Liver (tissue), 8 donors: ENCODE measurements at regions not wholly inside any gene's neighbourhood (a gene's known extent, or its start where the extent isn't known, plus 50 kb on each side); places are given as distances from the start of the nearest gene placed in this dataset.

ENCODE experiments used
- DNase-seq: peaks from one replicate; pipeline ENCODE4 v3.0.0-alpha.2; 2017; ENCODE audit warnings: low spot score
- H3K27ac ChIP-seq, 2 donors: one replicate each; pipeline ENCODE4 v1.7.0; 2013; ENCODE audit warnings: inconsistent platforms in 2 of 2, low read length in 2 of 2, control low read depth in 1 of 2, low read depth in 1 of 2, mild to moderate bottlenecking in 1 of 2
- H3K27me3 ChIP-seq, 4 donors: one replicate each; pipeline versions ENCODE4 v1.6.1 to v1.7.0; 2013; ENCODE audit warnings: low read length in 3 of 4, inconsistent platforms in 1 of 4, mild to moderate bottlenecking in 1 of 4, moderate library complexity in 1 of 4; ENCODE audit not compliant: control insufficient read depth in 4 of 4, insufficient read depth in 4 of 4
- H3K36me3 ChIP-seq, 4 donors: one replicate each; pipeline versions ENCODE4 v1.6.1 to v1.7.0; 2013; ENCODE audit warnings: low read length in 3 of 4, mild to moderate bottlenecking in 3 of 4, low read depth in 1 of 4, moderate library complexity in 1 of 4; ENCODE audit not compliant: control insufficient read depth in 4 of 4, insufficient read depth in 3 of 4
- H3K4me1 ChIP-seq, 4 donors: one replicate each; pipeline versions ENCODE4 v1.6.1 to v1.7.0; 2013; ENCODE audit warnings: low read length in 3 of 4, mild to moderate bottlenecking in 3 of 4, moderate library complexity in 1 of 4; ENCODE audit not compliant: control insufficient read depth in 4 of 4, insufficient read depth in 4 of 4
- H3K4me3 ChIP-seq, 3 donors: one replicate each; pipeline versions ENCODE4 v1.6.1 to v1.7.0; 2013; ENCODE audit warnings: low read length in 3 of 3, control low read depth in 1 of 3, low read depth in 1 of 3, mild to moderate bottlenecking in 1 of 3
- H3K9ac ChIP-seq, 2 donors: one replicate each; pipeline ENCODE4 v1.7.0; 2013; ENCODE audit warnings: low read length in 2 of 2, mild to moderate bottlenecking in 2 of 2, moderate library complexity in 2 of 2, control low read depth in 1 of 2, low read depth in 1 of 2
- H3K9me3 ChIP-seq, 4 donors: one replicate each; pipeline versions ENCODE4 v1.6.1 to v1.7.0; 2013; ENCODE audit warnings: low read length in 3 of 4; ENCODE audit not compliant: control insufficient read depth in 4 of 4
- ATF3 ChIP-seq: IDR thresholded peaks from 2 replicates; pipeline ENCODE4 v1.6.1; 2016; ENCODE audit warnings: antibody characterized with exemption
- CTCF ChIP-seq: fragments of 150-350 bp; IDR thresholded peaks from 2 replicates; pipeline ENCODE4 v1.5.1; 2017; ENCODE audit warnings: improper control_type of control experiment, low read depth, low read length; ENCODE audit not compliant: missing input control
- EGR1 ChIP-seq, 2 donors: IDR thresholded peaks; 2 replicates each; pipeline ENCODE4 v1.6.1; 2016 to 2018; ENCODE audit warnings: antibody characterized with exemption in 2 of 2, low read depth in 2 of 2
- FOXA1 ChIP-seq: IDR thresholded peaks from 2 replicates; pipeline ENCODE4 v1.6.1; 2016; ENCODE audit warnings: antibody characterized with exemption
- FOXA2 ChIP-seq: IDR thresholded peaks from 2 replicates; pipeline ENCODE4 v1.6.1; 2016; ENCODE audit warnings: antibody characterized with exemption
- GABPA ChIP-seq, 2 donors: IDR thresholded peaks in 1 of 2; conservative IDR thresholded peaks in 1 of 2; 2 replicates each; pipeline ENCODE4 v1.6.1; 2016; ENCODE audit warnings: antibody characterized with exemption in 2 of 2, mild to moderate bottlenecking in 1 of 2, moderate library complexity in 1 of 2
- HNF4A ChIP-seq, 2 donors: conservative IDR thresholded peaks; 2 replicates each; pipeline ENCODE4 v1.6.1; 2016; ENCODE audit warnings: antibody characterized with exemption in 2 of 2, mild to moderate bottlenecking in 2 of 2
- HNF4G ChIP-seq: IDR thresholded peaks from 2 replicates; pipeline ENCODE4 v1.6.1; 2016; ENCODE audit warnings: antibody characterized with exemption
- JUND ChIP-seq, 2 donors: IDR thresholded peaks; 2 replicates each; pipeline ENCODE4 v1.6.1; 2016; ENCODE audit warnings: antibody characterized with exemption in 2 of 2
- NR2F2 ChIP-seq: IDR thresholded peaks from 2 replicates; pipeline ENCODE4 v1.6.1; 2016; ENCODE audit warnings: antibody characterized with exemption
- RAD21 ChIP-seq, 2 donors: IDR thresholded peaks; 2 replicates each; pipeline ENCODE4 v1.6.1; 2016; ENCODE audit warnings: antibody characterized with exemption in 2 of 2, mild to moderate bottlenecking in 2 of 2
- RXRA ChIP-seq, 2 donors: IDR thresholded peaks; 2 replicates each; pipeline ENCODE4 v1.6.1; 2017 to 2018; ENCODE audit warnings: antibody characterized with exemption in 2 of 2, mild to moderate bottlenecking in 1 of 2
- SP1 ChIP-seq: IDR thresholded peaks from 2 replicates; pipeline ENCODE4 v1.6.1; 2018; ENCODE audit warnings: antibody characterized with exemption, mild to moderate bottlenecking
- TAF1 ChIP-seq: conservative IDR thresholded peaks from 2 replicates; pipeline ENCODE4 v1.6.1; 2016; ENCODE audit warnings: antibody characterized with exemption, mild to moderate bottlenecking
- YY1 ChIP-seq: IDR thresholded peaks from 2 replicates; pipeline ENCODE4 v1.6.1; 2016; ENCODE audit warnings: antibody characterized with exemption, mild to moderate bottlenecking
- WGBS: extraction: QIAGEN DNeasy Blood & Tissue Kit; methylation state at CpG from one replicate; pipeline ENCODE4 v1.1.7; 2013; 5-methylcytosine and 5-hydroxymethylcytosine counted together
- TF ChIP-seq, protein P1 (sequence below): IDR thresholded peaks from 2 replicates; pipeline ENCODE4 v1.6.1; 2016; ENCODE audit warnings: antibody characterized with exemption
- TF ChIP-seq, protein P2 (sequence below): IDR thresholded peaks from 2 replicates; pipeline ENCODE4 v1.6.1; 2016; ENCODE audit warnings: antibody characterized with exemption
- TF ChIP-seq, protein P3 (sequence below): IDR thresholded peaks from 2 replicates; pipeline ENCODE4 v1.6.1; 2016; ENCODE audit warnings: antibody characterized with exemption, mild to moderate bottlenecking
- donor health status: healthy.
- donor health status: healthy.
- donor health status: healthy.
- donor health status: healthy.
- donor health status: healthy.

DNA sequence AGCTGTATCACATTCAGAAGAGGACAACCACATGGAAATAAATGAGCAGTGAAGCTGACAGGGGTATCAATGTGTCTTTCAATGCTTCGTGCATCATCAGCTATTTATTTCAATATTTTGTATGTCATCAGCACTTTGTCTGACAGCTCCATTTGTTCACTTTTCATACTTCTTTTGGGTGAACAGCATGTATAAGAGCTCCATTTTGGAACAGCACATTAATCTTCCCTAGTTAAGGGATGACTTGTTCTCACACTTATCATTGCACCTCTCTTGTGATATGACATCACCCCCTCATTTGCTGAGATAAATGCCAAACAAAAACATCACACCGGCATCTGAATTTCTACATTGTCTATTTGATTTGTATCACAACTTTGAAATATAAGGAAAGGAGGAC, 190.6 kb upstream of the SAMSN1 start:
- no peaks in the 10 kb centered on the region for H3K27me3 ChIP-seq
- no peak overlapping the region for H3K4me3 ChIP-seq
- DNase-seq = no peak
- WGBS = 89% methylated on average over 2 of the region's 2 CpGs
- no peak overlapping the region for H3K27ac ChIP-seq
- no peak overlapping the region for H3K9ac ChIP-seq
- TF ChIP-seq FOXA1 (no peak), NR2F2 (no peak), FOXA2 (no peak), RAD21 (IDR thresholded peaks at IDR 0.05) (no peak), SP1 (no peak), JUND (IDR thresholded peaks at IDR 0.05) (no peak)
- H3K9me3 ChIP-seq = no peaks in the 10 kb centered on the region
- H3K4me1 ChIP-seq = no peaks in the 10 kb centered on the region
- no peaks in the 10 kb centered on the region for H3K36me3 ChIP-seq

GRCh38 chr21:14736162-14736561, 190.0 kb upstream of the SAMSN1 start:
- no peak overlapping the region for H3K27ac ChIP-seq
- H3K4me1 ChIP-seq = no peaks in the 10 kb centered on the region
- DNase-seq = no peak
- 80% methylated on average over 2 of the region's 2 CpGs for WGBS
- no peaks in the 10 kb centered on the region for H3K27me3 ChIP-seq
- no peaks in the 10 kb centered on the region for H3K36me3 ChIP-seq
- H3K4me3 ChIP-seq = no peak overlapping the region
- H3K9me3 ChIP-seq = no peaks in the 10 kb centered on the region
- H3K9ac ChIP-seq = no peak overlapping the region
- no peak for TF ChIP-seq YY1
- TF ChIP-seq FOXA2 = no peak
- no peak for TF ChIP-seq FOXA1
- no peak for TF ChIP-seq RAD21 (IDR thresholded peaks at IDR 0.05)
- no peak for TF ChIP-seq EGR1 (IDR thresholded peaks at IDR 0.05; ENCODE audit: low read depth in 2 of 2)
- no peak for TF ChIP-seq JUND (IDR thresholded peaks at IDR 0.05)
- no peak for TF ChIP-seq NR2F2
- no peak for TF ChIP-seq ATF3
- TF ChIP-seq CTCF = no peak
- TF ChIP-seq, protein P1, sequence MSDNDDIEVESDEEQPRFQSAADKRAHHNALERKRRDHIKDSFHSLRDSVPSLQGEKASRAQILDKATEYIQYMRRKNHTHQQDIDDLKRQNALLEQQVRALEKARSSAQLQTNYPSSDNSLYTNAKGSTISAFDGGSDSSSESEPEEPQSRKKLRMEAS = no peak
- TF ChIP-seq, protein P2, sequence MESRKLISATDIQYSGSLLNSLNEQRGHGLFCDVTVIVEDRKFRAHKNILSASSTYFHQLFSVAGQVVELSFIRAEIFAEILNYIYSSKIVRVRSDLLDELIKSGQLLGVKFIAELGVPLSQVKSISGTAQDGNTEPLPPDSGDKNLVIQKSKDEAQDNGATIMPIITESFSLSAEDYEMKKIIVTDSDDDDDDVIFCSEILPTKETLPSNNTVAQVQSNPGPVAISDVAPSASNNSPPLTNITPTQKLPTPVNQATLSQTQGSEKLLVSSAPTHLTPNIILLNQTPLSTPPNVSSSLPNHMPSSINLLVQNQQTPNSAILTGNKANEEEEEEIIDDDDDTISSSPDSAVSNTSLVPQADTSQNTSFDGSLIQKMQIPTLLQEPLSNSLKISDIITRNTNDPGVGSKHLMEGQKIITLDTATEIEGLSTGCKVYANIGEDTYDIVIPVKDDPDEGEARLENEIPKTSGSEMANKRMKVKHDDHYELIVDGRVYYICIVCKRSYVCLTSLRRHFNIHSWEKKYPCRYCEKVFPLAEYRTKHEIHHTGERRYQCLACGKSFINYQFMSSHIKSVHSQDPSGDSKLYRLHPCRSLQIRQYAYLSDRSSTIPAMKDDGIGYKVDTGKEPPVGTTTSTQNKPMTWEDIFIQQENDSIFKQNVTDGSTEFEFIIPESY = no peak
- no peak for TF ChIP-seq HNF4A (conservative IDR thresholded peaks at IDR 0.05)
- no peak for TF ChIP-seq TAF1
- no peak for TF ChIP-seq SP1
- TF ChIP-seq GABPA (IDR thresholded peaks at IDR 0.05 in 1 of 2, conservative IDR thresholded peaks at IDR 0.05 in 1 of 2) = no peak
- TF ChIP-seq, protein P3, sequence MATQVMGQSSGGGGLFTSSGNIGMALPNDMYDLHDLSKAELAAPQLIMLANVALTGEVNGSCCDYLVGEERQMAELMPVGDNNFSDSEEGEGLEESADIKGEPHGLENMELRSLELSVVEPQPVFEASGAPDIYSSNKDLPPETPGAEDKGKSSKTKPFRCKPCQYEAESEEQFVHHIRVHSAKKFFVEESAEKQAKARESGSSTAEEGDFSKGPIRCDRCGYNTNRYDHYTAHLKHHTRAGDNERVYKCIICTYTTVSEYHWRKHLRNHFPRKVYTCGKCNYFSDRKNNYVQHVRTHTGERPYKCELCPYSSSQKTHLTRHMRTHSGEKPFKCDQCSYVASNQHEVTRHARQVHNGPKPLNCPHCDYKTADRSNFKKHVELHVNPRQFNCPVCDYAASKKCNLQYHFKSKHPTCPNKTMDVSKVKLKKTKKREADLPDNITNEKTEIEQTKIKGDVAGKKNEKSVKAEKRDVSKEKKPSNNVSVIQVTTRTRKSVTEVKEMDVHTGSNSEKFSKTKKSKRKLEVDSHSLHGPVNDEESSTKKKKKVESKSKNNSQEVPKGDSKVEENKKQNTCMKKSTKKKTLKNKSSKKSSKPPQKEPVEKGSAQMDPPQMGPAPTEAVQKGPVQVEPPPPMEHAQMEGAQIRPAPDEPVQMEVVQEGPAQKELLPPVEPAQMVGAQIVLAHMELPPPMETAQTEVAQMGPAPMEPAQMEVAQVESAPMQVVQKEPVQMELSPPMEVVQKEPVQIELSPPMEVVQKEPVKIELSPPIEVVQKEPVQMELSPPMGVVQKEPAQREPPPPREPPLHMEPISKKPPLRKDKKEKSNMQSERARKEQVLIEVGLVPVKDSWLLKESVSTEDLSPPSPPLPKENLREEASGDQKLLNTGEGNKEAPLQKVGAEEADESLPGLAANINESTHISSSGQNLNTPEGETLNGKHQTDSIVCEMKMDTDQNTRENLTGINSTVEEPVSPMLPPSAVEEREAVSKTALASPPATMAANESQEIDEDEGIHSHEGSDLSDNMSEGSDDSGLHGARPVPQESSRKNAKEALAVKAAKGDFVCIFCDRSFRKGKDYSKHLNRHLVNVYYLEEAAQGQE = no peak
- TF ChIP-seq RXRA (IDR thresholded peaks at IDR 0.05) = no peak
- TF ChIP-seq HNF4G = no peak
